ENCODE measurements at regions not wholly inside any gene's neighbourhood (a gene's known extent, or its start where the extent isn't known, plus 50 kb on each side); places are given as distances from the start of the nearest gene placed in this dataset.

DNA sequence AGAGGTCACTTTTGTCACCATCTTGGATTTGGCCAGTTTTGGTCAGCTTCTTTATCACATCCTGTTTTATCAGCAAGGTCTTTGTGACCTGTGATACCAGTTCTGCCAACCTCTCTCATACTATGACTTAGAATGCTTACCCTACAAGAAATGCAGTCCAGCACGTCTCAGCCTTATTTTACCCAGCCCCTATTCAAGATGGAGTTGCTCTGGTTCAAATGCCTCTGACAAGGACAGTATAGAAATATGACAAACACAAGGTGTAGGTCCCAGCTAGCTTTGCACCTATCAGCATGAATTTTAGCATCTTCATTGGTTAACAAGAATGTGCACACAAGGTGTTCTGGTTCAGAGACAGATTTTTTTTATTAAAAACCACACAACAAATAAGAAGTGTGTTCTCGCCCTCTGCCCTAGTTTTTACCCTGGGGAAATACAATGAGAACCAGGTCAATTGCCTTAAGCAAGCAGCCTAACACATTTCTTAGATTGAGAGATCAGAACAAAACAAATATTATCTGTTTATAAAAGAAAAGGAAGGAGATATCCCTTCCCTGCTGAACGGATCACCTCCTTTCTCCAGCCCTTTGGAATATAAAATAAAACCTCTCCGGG is 962.3 kb upstream of the PRKX start:
- TF ChIP-seq FOXA1 (IDR thresholded peaks at IDR 0.05): no peak
- TF ChIP-seq CTCF (IDR thresholded peaks at IDR 0.05; ENCODE audit: low read depth, low read length, missing input control): no peak
- TF ChIP-seq JUND (IDR thresholded peaks at IDR 0.05): no peak
- no peak for TF ChIP-seq HNF4G (IDR thresholded peaks at IDR 0.05)
- no peak for TF ChIP-seq FOXA2 (IDR thresholded peaks at IDR 0.05)
- no peak for TF ChIP-seq SP1 (IDR thresholded peaks at IDR 0.05)
- no peak for TF ChIP-seq EGR1 (IDR thresholded peaks at IDR 0.05; ENCODE audit: low read depth in 2 of 2)
- TF ChIP-seq TAF1 (conservative IDR thresholded peaks at IDR 0.05): no peak
- no peak for TF ChIP-seq NR2F2 (IDR thresholded peaks at IDR 0.05)
- no peak for TF ChIP-seq MAX (IDR thresholded peaks at IDR 0.05)
- TF ChIP-seq REST (IDR thresholded peaks at IDR 0.05): no peak
- no peak for TF ChIP-seq GABPA (IDR thresholded peaks at IDR 0.05 in 1 of 2, conservative IDR thresholded peaks at IDR 0.05 in 1 of 2)
- no peak for TF ChIP-seq ZBTB33 (IDR thresholded peaks at IDR 0.05)
- TF ChIP-seq HNF4A (conservative IDR thresholded peaks at IDR 0.05): no peak
- TF ChIP-seq ATF3 (IDR thresholded peaks at IDR 0.05): no peak
- no peak for TF ChIP-seq RXRA (IDR thresholded peaks at IDR 0.05)
- no peak for TF ChIP-seq YY1 (IDR thresholded peaks at IDR 0.05)
- TF ChIP-seq RAD21 (IDR thresholded peaks at IDR 0.05): no peak
- 41% methylated on average over 4 of the region's 4 CpGs for WGBS
- Histone ChIP-seq H3K9ac (ENCODE audit: low read depth in 1 of 2, low read length in 2 of 2) (no peak overlapping the region), H3K4me1 (ENCODE audit: control insufficient read depth in 4 of 4, insufficient read depth in 4 of 4, low read length in 3 of 4) (no peaks in the 10 kb centered on the region), H3K9me3 (ENCODE audit: control insufficient read depth in 4 of 4, low read length in 3 of 4) (no peaks in the 10 kb centered on the region), H3K27ac (ENCODE audit: low read depth in 1 of 2, low read length in 2 of 2) (no peak overlapping the region), H3K36me3 (ENCODE audit: control insufficient read depth in 4 of 4, insufficient read depth in 3 of 4, low read depth in 1 of 4, low read length in 3 of 4) (no peaks in the 10 kb centered on the region), H3K27me3 (ENCODE audit: control insufficient read depth in 4 of 4, insufficient read depth in 4 of 4, low read length in 3 of 4) (no peaks in the 10 kb centered on the region), H3K4me3 (ENCODE audit: low read depth in 1 of 3, low read length in 3 of 3) (no peak overlapping the region)
- no peak for DNase-seq (ENCODE audit: low spot score)

All from liver (tissue), 8 donors.